ENCODE measurements at regions not wholly inside any gene's neighbourhood (a gene's known extent, or its start where the extent isn't known, plus 50 kb on each side); places are given as distances from the start of the nearest gene placed in this dataset.

- TF ChIP-seq CTCF (IDR thresholded peaks at IDR 0.05; ENCODE audit: borderline replicate concordance, insufficient read depth, low read depth, low read length), result no peak
- no peak overlapping the region for H3K4me3 ChIP-seq (ENCODE audit: low read depth, low read length)
Measured at GRCh38 chr6:4192173-4192572, 56.8 kb upstream of the ECI2 start.

- no peak for TF ChIP-seq CTCF (IDR thresholded peaks at IDR 0.05; ENCODE audit: borderline replicate concordance, insufficient read depth, low read depth, low read length)
- H3K4me3 ChIP-seq (ENCODE audit: low read depth, low read length), result no peak overlapping the region
Measured at GRCh38 chr6:4191271-4191721, 55.9 kb upstream of the ECI2 start.

GRCh38 chr6:4189249-4189648 is 53.9 kb upstream of the ECI2 start:
- no peak overlapping the region for H3K4me3 ChIP-seq (ENCODE audit: low read depth, low read length)
- TF ChIP-seq CTCF (IDR thresholded peaks at IDR 0.05; ENCODE audit: borderline replicate concordance, insufficient read depth, low read depth, low read length), result no peak

- no peak for TF ChIP-seq CTCF (IDR thresholded peaks at IDR 0.05; ENCODE audit: borderline replicate concordance, insufficient read depth, low read depth, low read length)
- no peak overlapping the region for H3K4me3 ChIP-seq (ENCODE audit: low read depth, low read length)
Measured at GRCh38 chr6:4188801-4189200, 53.4 kb upstream of the ECI2 start.

GRCh38 chr6:4187480-4187879 is 52.1 kb upstream of the ECI2 start:
- TF ChIP-seq CTCF (IDR thresholded peaks at IDR 0.05; ENCODE audit: borderline replicate concordance, insufficient read depth, low read depth, low read length), result no peak
- H3K4me3 ChIP-seq (ENCODE audit: low read depth, low read length), result no peak overlapping the region

GRCh38 chr6:4186385-4186784 is 51.0 kb upstream of the ECI2 start:
- no peak overlapping the region for H3K4me3 ChIP-seq (ENCODE audit: low read depth, low read length)
- no peak for TF ChIP-seq CTCF (IDR thresholded peaks at IDR 0.05; ENCODE audit: borderline replicate concordance, insufficient read depth, low read depth, low read length)

- no peak overlapping the region for H3K4me3 ChIP-seq (ENCODE audit: low read depth, low read length)
- no peak for TF ChIP-seq CTCF (IDR thresholded peaks at IDR 0.05; ENCODE audit: borderline replicate concordance, insufficient read depth, low read depth, low read length)
Measured at GRCh38 chr6:4185846-4186245, 50.5 kb upstream of the ECI2 start.

All from GM12875 (cell line).